ENCODE measurements at regions not wholly inside any gene's neighbourhood (a gene's known extent, or its start where the extent isn't known, plus 50 kb on each side); places are given as distances from the start of the nearest gene placed in this dataset.
"Not testable (repeated sequence)": the region's sequence is repeated elsewhere in the genome, so short reads cannot be mapped to it uniquely, and the experiment has no call there.

DNA sequence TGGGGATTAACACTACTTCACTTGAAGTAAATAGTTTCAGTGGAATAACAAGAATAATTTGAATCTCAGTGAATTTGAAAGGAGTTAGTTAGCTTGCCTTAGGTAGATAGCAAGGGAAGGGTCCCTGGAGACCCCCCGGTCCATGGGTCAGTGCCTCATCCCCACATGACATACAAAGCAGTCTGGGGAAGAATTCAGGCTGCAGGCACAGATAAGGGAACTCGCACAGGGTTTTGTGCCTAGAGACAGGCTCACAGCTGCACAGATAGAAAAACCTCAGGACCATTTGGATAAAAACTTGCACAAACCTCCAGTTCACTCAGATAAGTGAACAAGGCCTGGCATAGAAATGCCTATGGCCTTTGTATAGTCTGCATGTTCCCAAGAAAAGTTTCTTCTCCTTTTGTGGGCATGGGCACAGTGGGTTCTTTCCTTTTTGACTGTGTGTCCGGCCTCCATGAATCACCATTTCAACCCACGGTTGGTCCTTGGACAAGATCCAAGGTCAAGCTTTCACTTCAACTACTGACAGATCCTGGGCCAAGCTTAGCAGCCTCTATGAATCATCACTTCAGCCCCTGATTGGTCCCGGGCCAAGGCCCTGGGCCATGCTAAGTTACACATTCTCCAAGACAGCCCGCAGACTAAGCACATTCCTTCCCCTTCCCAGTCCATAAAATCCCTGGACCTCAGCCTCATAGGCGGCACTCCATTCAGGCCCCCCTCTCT, 108.3 kb upstream of the KLHL4 start:
- peak; percentile 45 for DNase-seq (ENCODE audit: low read depth)
- no peak for TF ChIP-seq CTCF (IDR thresholded peaks at IDR 0.05; ENCODE audit: insufficient read depth, low read length, severe bottlenecking)
- Histone ChIP-seq H3K27me3 (ENCODE audit: control insufficient read depth, insufficient read depth, low read length) (no peaks in the 10 kb centered on the region), H3K4me3 (ENCODE audit: low read depth, low read length) (no peak overlapping the region), H3K36me3 (ENCODE audit: control insufficient read depth, insufficient read depth, low read length) (no peaks in the 10 kb centered on the region)
- no peak for FAIRE-seq

GRCh38 chrX:87425618-87426017, 92.0 kb upstream of the KLHL4 start:
- FAIRE-seq (no peak), DNase-seq (ENCODE audit: low read depth) (no peak)
- H3K36me3 ChIP-seq (ENCODE audit: control insufficient read depth, insufficient read depth, low read length): no peaks in the 10 kb centered on the region
- H3K27me3 ChIP-seq (ENCODE audit: control insufficient read depth, insufficient read depth, low read length): no peaks in the 10 kb centered on the region
- no peak for TF ChIP-seq CTCF (IDR thresholded peaks at IDR 0.05; ENCODE audit: insufficient read depth, low read length, severe bottlenecking)
- no peak overlapping the region for H3K4me3 ChIP-seq (ENCODE audit: low read depth, low read length)

- TF ChIP-seq CTCF (IDR thresholded peaks at IDR 0.05; ENCODE audit: insufficient read depth, low read length, severe bottlenecking): no peak
- DNase-seq (ENCODE audit: low read depth) (no peak), FAIRE-seq (no peak)
- Histone ChIP-seq H3K27me3 (ENCODE audit: control insufficient read depth, insufficient read depth, low read length) (no peaks in the 10 kb centered on the region), H3K36me3 (ENCODE audit: control insufficient read depth, insufficient read depth, low read length) (no peaks in the 10 kb centered on the region), H3K4me3 (ENCODE audit: low read depth, low read length) (no peak overlapping the region)
Observed at GRCh38 chrX:87434618-87435017, 83.0 kb upstream of the KLHL4 start.

GRCh38 chrX:87448613-87449012, 69.0 kb upstream of the KLHL4 start:
- not testable (repeated sequence) for H3K36me3 ChIP-seq (ENCODE audit: control insufficient read depth, insufficient read depth, low read length); H3K4me3 ChIP-seq (ENCODE audit: low read depth, low read length); DNase-seq (ENCODE audit: low read depth); FAIRE-seq; H3K27me3 ChIP-seq (ENCODE audit: control insufficient read depth, insufficient read depth, low read length)

- not testable (repeated sequence) for DNase-seq (ENCODE audit: low read depth); FAIRE-seq; H3K27me3 ChIP-seq (ENCODE audit: control insufficient read depth, insufficient read depth, low read length); H3K36me3 ChIP-seq (ENCODE audit: control insufficient read depth, insufficient read depth, low read length); H3K4me3 ChIP-seq (ENCODE audit: low read depth, low read length)
Observed at GRCh38 chrX:87465757-87466156, 51.8 kb upstream of the KLHL4 start.
